Upper lobe of left lung (tissue), 4 donors: ENCODE measurements at regions not wholly inside any gene's neighbourhood (a gene's known extent, or its start where the extent isn't known, plus 50 kb on each side); places are given as distances from the start of the nearest gene placed in this dataset.

Experiments used
- CTCF ChIP-seq, 6 experiments: fragments of 450-650 bp in 4 of 6; fragments of 200-600 bp in 2 of 6; sonication (generic) in 2 of 6; IDR thresholded peaks; one replicate each; pipeline ENCODE4 v1.5.1; 2016 to 2019; ENCODE audit warnings: antibody characterized with exemption in 6 of 6
- EP300 ChIP-seq, 4 donors: sonication (generic); formaldehyde crosslinking; IDR thresholded peaks; one replicate each; pipeline ENCODE4 v1.5.1; 2017; ENCODE audit warnings: antibody characterized with exemption in 4 of 4, control low read depth in 2 of 4

GRCh38 chr2:100703739-100704138 lies 116.2 kb upstream of the NPAS2 start:
- TF ChIP-seq CTCF (IDR thresholded peaks at IDR 0.05) = no peak
- TF ChIP-seq EP300 (IDR thresholded peaks at IDR 0.05) = no peak
